ENCODE measurements at regions not wholly inside any gene's neighbourhood (a gene's known extent, or its start where the extent isn't known, plus 50 kb on each side); places are given as distances from the start of the nearest gene placed in this dataset.
A peak's percentile ranks its signal among the peaks of the same experiment; 100 is the strongest.
"Not testable (repeated sequence)": the region's sequence is repeated elsewhere in the genome, so short reads cannot be mapped to it uniquely, and the experiment has no call there.

DNA sequence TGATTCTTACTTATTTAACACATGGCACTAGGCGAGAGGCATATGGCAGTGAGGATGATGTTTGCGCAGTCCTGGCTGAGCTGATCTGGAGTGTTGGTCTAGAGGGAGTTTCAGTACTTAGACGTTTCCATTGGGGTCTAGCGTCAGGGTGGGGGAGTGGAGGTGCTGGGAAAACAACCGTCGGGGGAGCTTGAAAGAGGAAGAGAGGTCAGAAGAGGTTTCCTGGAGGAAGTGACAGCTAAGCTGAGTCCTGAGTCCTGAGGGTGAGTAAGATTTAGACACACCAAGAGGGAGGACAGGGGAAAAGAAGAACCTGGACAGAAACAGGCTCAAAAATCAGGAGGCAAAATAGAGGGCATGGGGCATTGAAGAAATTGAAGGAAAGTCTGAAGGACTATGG lies 81.4 kb downstream of the ALOX5AP start:
- DNase-seq (ENCODE audit: low spot score) = peak; percentile 84

DNA sequence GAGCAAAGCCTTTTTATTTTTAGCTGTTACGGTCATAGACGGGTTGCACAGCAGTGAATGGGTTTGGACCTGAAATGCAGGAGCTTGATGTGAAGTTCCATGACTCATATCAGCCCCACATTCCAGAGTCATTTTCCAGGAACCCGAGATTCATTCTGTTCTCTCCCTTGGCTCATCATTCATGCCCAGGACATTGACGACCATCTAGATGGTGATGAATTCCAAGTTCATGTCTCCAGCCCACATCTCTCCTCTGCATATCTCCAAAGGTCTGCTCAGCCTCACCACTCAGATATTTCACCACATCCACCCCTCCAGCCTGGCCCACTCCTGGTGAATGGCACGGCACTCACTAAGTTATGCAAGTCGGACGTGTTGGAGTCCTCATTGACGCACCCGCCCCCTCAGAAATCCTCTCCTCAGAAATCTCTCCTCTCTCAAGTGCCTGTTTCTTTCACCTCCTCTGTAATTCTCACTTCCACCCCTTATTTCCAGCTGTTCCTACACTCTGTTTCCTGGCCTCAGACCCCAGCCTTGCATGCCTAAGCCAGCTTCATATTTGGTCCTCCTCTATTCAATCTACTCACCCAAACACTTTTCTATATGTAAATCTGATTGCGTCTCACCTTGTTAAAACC lies 83.1 kb downstream of the ALOX5AP start:
- DNase-seq (ENCODE audit: low spot score) = peak; percentile 59

DNA sequence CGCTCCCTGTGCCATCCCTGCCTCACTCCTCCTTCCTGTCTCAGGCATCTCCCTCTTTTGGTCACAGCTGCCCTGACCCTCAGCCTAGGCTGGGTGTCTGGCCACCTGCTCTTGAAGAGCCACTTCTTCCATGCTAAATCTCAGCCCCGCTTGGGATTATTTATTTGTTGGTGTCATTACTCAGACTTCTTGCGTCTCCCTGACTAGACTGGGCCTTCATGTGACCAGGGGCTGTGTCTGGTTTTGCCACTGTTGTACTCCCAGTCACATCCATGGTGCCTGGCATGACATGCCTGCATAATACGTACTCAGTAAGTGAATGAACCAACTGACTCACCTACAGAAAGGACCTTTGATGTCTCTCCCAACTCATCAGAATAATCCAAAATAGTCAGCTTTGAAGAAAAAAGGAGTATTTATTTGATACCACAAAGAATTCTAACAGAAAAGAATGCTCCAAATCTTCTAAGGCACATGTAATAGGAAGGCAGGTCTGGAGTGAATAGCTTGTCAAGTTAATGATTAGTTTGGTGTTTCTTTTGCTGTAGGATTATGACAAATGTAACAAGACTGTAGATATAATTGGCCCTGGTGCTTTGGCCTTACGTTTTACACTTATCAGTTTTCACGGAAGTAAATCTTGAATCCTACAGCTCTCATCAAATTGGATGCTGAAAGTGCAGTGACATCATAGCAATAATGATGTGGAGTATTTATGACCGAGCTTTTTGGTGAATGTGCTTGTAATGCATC lies 84.0 kb downstream of the ALOX5AP start:
- DNase-seq (ENCODE audit: low spot score) = no peak

DNA sequence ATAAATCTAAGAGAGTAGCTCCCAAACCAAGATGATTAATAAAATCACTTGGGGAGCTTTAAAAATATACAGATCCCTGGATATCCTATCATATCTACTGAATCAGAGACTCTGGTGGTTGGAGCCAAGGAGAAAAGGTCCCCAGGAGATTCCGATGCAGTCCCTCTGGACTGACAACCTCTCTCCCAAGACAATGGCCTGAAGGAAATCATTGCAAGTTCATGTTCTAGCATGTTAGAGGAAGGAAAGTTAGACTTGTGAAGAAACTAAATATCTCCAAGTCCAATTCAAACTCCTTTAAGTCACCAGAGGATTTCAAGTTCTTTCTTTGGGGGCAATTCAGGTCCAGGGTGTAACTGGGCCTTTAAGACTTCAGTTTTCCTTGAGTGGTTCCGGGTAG lies 84.7 kb upstream of the MEDAG start:
- no peak for DNase-seq (ENCODE audit: low spot score)

DNA sequence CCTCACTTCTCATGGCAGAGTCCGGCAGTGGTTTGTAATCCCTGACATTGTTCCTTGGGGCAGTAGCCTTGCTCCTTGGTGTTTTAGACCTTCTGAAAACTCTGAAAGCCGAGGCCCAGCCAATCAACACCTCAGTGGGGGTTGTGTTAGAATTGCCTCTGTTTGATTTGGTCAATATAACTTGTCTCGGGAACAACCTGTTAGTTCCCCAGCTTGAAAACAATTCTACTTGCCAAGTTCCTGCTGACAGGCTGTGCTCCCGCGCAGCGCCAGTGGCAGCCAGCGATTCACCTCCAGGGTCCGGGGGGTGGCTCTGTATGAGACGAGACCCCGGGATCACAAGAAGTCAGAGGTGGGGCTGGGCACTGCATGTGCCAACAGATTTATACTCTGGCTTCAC lies 81.4 kb upstream of the MEDAG start:
- no peak for DNase-seq (ENCODE audit: low spot score)

DNA sequence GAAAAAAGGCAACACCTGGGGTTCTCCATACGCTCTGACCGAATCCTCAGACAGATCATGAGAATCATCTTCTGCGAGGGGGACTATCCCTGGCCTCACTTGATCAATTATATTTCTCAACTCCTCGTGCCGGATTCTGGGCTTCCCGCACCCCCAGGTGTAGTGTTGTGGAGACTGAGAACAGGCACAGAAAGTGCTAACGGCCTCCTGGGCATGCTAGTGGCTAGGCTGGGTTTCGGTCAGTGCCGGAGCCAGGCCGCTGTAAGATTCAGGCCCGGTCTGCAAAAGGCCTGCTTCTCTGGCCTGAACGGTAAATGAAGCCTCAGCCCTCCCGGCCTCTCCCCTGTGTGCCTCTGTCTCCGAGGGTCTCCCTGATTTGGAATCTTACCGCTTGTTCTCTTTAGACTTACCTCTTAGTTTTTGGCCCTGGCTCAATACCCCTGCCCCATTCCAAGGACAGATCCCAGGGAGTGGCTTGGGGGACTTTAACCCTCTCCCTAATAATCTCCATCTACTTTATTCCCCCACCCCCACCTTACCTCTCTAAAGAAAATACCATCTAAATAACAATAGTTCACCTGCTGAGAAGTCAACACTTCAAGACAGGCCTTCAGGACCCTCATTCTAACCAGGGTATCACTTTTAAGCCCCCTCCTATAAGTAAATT lies 79.0 kb upstream of the MEDAG start:
- DNase-seq (ENCODE audit: low spot score) = no peak

DNA sequence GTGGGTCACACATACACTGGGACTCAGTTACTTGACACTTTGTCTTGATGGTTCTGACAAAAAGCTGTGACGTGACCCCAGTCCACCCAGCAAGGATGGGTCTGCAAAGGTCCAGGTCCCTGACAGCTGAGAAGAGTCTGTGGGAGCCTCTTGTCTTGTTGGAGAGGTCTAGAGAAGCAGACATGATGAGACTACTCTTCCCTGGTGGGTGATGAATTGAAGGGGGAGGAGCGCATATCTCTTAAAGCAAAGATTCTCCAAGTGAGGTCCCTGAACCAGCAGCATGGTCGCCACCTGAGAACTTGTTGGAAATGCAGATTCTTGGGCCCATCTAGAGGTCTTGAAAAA lies 78.5 kb upstream of the MEDAG start:
- DNase-seq (ENCODE audit: low spot score) = no peak

DNA sequence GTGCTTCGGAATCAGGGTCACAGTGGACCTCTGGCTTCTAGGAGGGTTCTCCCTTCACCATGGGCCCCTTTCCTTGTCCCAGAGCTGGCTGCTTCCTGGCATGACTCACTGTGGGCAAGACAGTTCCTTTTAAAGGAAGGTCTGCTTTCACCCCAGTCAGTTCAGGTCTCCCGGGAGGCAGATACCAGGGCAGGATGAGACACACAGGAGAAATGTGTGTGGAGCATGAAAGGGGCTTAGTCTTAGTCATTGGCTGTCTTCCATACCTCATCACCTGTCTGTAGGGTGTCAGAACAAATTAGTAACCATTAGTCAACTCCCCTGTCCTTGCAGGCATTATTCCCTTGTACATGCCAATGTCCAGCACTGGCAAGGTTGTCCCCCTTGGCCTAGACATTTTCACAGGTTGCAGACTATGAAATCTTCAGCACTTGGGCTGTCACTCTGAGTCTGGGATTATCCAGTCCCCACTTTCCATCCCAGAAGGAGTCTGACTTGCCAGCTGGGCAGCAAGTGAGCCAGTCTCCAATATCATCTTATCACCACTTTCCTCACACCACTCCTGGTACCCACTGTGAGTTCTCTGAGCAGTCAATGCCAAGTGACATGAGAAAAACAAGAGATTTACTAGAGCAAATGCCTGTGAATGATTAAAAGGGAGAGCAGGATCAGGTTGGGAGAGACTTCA lies 76.8 kb upstream of the MEDAG start:
- peak; percentile 87 for DNase-seq (ENCODE audit: low spot score)

DNA sequence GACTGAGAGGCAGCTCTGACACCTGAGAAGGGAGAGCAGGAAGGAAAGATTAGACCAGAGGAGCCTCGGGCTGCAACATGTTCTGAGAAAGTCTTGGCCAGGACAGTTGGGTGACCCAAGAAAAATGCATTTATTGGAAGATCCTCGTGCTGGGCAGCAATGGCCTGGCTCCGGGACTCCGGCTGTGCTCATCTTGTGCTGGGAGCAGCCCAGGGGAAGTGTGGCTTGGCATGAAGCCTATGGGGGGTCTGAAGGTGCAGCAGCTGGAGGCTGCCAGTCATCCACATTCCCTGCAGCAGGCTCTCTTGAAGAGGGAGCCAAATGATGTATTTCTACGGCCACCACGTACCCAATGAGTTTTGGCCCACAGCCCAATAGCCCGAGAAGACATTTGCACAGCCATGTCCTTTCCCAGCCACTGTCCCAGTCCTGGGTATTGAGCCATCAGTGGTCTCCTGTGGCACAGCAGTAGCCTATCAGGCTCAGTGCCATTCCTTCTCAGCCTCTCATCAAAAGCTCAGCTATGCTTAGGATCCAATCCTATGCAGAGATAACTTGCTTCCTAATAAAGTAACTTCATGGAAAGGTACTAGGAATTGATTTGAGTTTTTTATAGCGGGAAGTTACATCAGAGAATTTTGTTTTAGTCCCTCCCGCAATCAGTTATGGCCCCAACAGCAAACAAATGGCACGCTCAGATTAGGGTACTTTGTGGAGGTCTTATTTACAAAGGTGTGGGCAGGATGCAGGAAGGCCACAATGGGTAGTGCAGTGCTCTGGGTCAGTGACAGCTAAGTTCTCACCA lies 76.0 kb upstream of the MEDAG start:
- DNase-seq (ENCODE audit: low spot score) = no peak

DNA sequence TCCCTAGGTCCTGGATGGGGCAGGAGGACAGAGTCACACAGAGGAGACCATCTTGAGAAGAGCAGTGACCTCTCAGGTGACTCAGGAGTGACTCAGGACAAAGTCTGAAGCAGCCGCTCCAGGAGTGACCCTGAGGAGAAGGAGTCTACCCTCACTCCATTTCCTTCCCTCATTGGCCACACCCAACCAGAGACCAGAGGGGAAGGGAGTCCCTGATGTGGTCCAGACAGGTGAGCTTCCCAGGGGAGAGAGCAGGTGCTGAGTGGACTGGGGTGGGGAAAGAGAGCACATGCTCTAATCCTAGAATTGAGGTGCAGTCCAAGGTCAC lies 75.5 kb upstream of the MEDAG start:
- DNase-seq (ENCODE audit: low spot score) = no peak

DNA sequence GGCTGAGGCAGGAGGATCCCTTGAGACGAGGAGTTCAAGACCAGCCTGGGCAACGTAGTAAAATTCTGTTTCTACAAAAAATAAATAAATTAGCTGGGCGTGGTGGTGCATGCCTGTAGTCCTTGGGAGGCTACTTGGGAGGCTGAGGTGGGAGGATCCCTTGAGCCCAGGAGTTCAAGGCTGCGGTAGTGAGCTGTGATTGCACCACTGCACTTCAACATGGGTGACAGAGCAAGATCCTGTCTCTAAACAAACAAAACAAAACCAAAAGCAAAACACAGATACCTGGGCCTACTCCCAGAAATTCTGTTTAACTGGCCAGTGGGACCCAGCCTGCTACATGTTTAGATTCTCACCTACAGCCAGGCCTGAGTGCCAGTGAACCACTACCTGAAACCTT lies 74.6 kb upstream of the MEDAG start:
- no peak for DNase-seq (ENCODE audit: low spot score)

DNA sequence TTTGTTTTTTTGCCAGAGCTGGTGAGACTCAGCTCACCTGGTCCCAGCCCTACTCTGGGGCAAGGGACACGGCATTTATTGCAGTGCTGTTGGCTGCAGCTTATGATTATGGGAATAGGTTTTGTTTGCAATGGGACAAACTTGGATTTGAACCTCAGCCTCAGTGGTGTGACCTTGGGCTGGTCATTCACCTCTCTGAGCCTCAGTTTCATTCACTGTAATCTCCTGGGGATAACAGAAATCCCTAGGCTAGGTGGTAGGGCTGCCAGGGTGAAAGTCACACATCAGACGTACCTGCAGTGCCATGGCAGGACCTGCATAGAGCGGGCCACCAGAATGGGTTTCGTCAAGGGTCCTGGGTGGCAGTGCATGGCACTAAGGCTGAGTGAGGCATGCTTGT lies 73.7 kb upstream of the MEDAG start:
- DNase-seq (ENCODE audit: low spot score) = no peak

DNA sequence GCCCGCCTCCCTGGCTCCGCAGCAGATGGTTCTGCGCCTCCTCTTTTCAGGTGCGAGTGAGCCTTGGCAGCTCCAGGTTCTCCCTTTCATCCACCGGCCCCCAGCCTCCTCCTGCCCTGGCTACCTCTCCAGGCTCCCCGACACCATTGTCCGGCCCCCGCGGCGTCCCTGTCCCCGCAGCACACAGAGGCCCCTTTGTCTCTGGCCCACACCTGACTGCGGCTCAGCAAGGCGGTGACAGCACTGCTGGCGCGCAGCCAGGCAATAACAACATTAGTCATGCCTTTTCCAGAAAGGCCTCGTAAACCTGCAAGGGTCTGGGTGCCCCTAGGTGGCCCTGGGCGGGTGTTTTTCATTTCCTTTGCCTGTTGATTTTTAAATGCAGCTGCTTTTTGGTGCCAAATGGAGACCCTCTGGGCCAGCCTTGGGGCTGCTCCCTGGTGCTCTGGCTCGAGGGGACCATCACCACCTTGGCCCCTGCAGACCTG lies 73.2 kb upstream of the MEDAG start:
- peak; percentile 76 for DNase-seq (ENCODE audit: low spot score)

DNA sequence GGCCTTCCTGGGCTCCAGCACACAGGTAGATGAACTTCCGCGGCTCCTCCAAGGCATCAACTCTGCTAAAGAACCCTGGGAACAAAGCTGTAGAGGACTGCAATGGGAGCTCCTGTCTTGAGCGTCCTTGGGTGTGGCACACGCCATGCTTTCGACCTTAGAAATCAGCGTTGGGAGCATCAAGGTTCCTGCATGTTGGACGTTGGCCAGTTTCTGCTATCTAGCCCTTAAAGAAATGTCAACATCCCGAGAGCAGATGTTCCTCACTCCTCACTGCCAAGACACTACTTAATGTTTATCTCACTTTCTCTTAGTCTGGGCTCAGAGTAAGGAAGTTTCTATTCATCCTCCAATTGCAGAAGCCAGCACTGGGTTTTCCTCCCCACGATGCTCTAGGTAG lies 70.6 kb upstream of the MEDAG start:
- DNase-seq (ENCODE audit: low spot score) = no peak

DNA sequence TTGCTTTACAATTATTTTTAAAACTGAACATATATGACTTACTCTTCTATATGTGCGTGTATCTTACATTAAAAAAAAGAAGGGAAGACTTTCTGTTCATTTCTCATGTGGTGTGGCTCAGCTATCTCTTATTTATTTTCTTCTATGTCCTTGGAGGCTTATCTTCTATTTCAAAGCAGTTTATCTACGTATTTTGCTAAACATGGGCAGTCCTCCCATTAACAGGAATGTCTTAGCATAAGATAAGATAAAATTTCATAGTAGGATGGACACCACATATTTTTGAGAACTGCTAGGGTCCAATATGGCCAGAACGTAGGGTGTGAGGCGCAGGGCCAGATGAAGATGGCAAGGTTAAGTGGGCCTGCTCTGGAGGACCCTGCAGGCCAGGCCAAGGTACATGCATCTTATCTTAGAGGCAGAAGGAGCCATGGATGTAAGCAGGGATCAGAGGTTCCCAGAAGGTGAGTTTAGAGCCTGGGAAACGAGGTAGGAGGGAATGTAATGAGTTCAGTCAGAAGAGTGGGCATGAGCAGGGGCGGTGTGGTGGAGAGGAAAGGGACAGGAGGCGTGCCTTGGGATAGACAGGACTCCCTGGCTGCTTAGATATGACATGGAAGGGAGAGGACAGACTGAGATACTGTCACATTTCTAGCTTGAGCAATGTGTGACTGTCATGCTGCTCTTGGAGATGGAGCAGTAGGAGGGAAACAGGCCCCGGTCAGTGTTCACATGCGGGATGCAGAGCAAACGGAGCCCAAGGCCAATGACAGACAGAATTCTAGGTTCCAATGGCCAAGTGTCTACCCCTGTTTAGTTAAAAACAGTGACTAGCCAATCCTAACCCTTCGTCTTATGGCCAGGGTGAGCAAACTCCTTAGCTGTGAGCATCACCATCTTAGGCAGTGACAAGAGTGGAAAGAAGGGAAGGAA lies 68.6 kb upstream of the MEDAG start:
- no peak for DNase-seq (ENCODE audit: low spot score)

DNA sequence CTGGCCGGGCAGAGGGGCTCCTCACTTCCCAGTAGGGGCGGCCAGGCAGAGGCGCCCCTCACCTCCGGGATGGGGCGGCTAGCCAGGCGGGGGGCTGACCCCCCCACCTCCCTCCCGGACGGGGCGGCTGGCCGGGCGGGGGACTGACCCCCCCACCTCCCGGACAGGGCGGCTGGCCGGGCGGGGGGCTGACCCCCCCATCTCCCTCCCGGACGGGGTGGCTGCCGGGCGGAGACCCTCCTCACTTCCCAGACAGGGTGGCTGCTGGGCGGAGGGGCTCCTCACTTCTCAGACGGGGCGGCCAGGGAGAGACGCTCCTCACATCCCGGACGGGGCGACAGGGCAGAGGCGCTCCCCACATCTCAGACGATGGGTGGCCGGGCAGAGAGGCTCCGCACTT lies 66.4 kb upstream of the MEDAG start:
- DNase-seq (ENCODE audit: low spot score) = not testable (repeated sequence)

DNA sequence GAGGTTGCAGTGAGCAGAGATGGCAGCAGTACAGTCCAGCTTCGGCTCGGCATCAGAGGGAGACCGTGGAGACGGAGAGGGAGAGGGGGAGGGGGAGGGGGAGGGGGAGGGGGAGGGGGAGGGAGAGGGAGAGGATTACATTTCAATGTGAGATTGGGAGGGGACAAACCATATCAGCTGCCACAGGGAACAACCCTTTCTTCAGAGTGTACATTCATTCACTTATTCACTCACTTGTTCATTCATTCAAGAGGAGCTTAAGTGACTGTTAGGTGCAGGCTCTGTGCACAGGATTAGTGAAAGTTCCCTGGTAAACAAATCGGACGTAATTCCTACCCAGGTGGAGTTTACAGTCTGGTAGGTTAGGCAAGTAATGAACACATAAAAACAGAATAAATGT lies 65.6 kb upstream of the MEDAG start:
- no peak for DNase-seq (ENCODE audit: low spot score)

DNA sequence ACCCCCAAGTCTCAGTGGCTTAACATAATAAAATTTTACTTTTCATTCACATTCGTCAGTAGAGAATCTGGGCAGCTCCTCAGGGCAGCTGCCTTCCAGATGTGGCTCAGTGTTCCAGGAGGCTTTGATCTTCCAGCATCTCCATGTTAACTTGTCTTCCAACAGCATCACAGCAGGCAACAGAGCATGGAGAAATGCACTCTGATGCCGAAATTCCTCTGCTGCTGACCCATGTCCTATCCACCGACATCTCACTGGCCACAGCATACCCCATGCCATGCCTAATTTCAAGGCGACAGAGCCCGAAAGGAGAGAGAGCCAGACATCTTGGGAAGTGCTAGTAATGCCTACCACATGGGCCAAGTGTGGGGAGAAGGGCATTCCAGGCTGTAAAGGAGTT lies 64.9 kb upstream of the MEDAG start:
- no peak for DNase-seq (ENCODE audit: low spot score)

DNA sequence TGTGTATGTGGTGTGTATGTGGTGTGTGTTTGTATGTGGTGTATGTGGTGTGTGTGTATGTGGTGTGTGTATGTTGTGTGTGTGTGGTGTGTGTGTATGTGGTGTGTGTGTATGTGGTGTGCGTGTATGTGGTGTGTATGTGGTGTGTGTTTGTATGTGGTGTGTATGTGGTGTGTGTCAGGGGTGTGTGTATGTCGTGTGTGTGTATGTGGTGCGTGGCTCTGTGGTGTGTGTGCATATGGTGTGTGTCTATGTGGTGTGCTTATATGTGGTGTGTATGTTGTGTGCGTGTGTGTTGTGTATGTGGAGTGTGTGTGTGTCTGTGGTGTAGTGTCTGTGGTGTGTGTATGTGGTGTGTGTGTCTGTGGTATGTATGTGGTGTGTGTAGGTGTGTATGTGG lies 62.5 kb upstream of the MEDAG start:
- no peak for DNase-seq (ENCODE audit: low spot score)

DNA sequence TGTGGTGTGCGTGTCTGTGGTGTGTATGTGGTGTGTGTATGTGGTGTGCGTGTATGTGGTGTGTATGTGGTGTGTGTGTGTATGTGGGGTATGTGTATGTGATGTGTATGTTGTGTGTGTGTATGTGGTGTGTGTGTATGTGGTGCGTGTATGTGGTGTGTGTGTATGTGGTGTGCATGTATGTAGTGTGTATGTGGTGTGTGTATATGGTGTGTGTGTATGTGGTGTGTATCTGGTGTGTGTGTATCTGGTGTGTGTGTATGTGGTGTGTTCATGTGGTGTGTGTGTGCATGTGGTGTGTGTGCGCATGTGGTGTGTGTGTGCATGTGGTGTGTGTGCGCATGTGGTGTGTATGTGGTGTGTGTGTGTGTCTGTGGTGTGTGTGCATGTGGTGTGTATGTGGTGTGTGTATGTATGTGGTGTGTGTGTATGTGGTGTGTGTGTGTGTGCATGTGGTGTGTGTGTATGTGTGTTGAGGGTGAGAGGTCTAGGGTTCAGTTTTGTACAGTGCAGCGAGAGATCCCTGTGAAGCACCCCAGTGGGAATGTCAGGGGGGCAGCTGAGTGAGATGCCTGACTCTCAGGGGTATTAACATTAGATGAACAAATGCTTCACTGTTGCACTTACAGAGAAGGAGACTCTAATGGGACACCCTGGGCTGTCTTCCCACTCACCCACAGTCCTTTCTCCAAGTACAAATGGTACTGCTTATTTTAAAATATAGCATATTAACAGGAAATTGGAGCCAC lies 61.3 kb upstream of the MEDAG start:
- DNase-seq (ENCODE audit: low spot score) = no peak
